ENCODE measurements at regions not wholly inside any gene's neighbourhood (a gene's known extent, or its start where the extent isn't known, plus 50 kb on each side); places are given as distances from the start of the nearest gene placed in this dataset.
"Not testable (repeated sequence)": the region's sequence is repeated elsewhere in the genome, so short reads cannot be mapped to it uniquely, and the experiment has no call there.

GRCh38 chr1:114253900-114254299 is 100.2 kb upstream of the SYT6 start:
- Histone ChIP-seq H3K36me3 (ENCODE audit: control insufficient read depth, insufficient read depth, low read length) (no peaks in the 10 kb centered on the region), H3K4me3 (ENCODE audit: low read depth, low read length) (no peak overlapping the region), H3K27me3 (ENCODE audit: control insufficient read depth, insufficient read depth, low read length) (no peaks in the 10 kb centered on the region)
- TF ChIP-seq, protein P1, sequence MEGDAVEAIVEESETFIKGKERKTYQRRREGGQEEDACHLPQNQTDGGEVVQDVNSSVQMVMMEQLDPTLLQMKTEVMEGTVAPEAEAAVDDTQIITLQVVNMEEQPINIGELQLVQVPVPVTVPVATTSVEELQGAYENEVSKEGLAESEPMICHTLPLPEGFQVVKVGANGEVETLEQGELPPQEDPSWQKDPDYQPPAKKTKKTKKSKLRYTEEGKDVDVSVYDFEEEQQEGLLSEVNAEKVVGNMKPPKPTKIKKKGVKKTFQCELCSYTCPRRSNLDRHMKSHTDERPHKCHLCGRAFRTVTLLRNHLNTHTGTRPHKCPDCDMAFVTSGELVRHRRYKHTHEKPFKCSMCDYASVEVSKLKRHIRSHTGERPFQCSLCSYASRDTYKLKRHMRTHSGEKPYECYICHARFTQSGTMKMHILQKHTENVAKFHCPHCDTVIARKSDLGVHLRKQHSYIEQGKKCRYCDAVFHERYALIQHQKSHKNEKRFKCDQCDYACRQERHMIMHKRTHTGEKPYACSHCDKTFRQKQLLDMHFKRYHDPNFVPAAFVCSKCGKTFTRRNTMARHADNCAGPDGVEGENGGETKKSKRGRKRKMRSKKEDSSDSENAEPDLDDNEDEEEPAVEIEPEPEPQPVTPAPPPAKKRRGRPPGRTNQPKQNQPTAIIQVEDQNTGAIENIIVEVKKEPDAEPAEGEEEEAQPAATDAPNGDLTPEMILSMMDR (IDR thresholded peaks at IDR 0.05; ENCODE audit: insufficient read depth, low read length, poor library complexity, severe bottlenecking): no peak
- no peak for DNase-seq (ENCODE audit: low read depth)

GRCh38 chr1:114251573-114251939 is 97.9 kb upstream of the SYT6 start:
- H3K36me3 ChIP-seq (ENCODE audit: control insufficient read depth, insufficient read depth, low read length): no peaks in the 10 kb centered on the region
- H3K27me3 ChIP-seq (ENCODE audit: control insufficient read depth, insufficient read depth, low read length): no peaks in the 10 kb centered on the region
- H3K4me3 ChIP-seq (ENCODE audit: low read depth, low read length): no peak overlapping the region
- TF ChIP-seq, protein P1 (IDR thresholded peaks at IDR 0.05; ENCODE audit: insufficient read depth, low read length, poor library complexity, severe bottlenecking): no peak
- no peak for DNase-seq (ENCODE audit: low read depth)

GRCh38 chr1:114250683-114251572 is 97.3 kb upstream of the SYT6 start:
- no peak overlapping the region for H3K4me3 ChIP-seq (ENCODE audit: low read depth, low read length)
- no peaks in the 10 kb centered on the region for H3K27me3 ChIP-seq (ENCODE audit: control insufficient read depth, insufficient read depth, low read length)
- H3K36me3 ChIP-seq (ENCODE audit: control insufficient read depth, insufficient read depth, low read length): no peaks in the 10 kb centered on the region
- TF ChIP-seq, protein P1 (IDR thresholded peaks at IDR 0.05; ENCODE audit: insufficient read depth, low read length, poor library complexity, severe bottlenecking): no peak
- no peak for DNase-seq (ENCODE audit: low read depth)

DNA sequence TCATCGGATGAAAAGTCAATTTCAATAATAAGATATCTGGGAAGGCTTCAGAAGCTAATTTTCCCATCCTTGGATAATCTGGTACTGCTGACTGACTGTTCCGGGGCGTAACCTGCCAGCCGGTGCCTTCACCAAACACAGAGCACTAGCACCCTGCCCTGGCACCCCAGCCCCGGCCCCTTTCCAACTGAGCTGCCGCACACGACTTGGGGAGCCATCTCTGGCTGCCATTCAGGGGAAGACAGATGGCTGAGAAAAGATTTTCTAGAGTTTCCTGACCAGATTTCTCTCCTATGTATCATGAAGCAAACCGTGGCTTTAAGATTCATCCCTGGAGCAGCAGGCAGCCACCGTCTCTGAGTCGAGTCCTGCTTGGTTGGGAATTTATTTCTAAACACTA is 96.0 kb upstream of the SYT6 start:
- no peaks in the 10 kb centered on the region for H3K27me3 ChIP-seq (ENCODE audit: control insufficient read depth, insufficient read depth, low read length)
- DNase-seq (ENCODE audit: low read depth): no peak

GRCh38 chr1:114248162-114248561 is 94.5 kb upstream of the SYT6 start:
- Histone ChIP-seq H3K4me3 (ENCODE audit: low read depth, low read length) (no peak overlapping the region), H3K27me3 (ENCODE audit: control insufficient read depth, insufficient read depth, low read length) (no peaks in the 10 kb centered on the region), H3K36me3 (ENCODE audit: control insufficient read depth, insufficient read depth, low read length) (no peaks in the 10 kb centered on the region)
- TF ChIP-seq, protein P1 (IDR thresholded peaks at IDR 0.05; ENCODE audit: insufficient read depth, low read length, poor library complexity, severe bottlenecking): no peak
- DNase-seq (ENCODE audit: low read depth): no peak

More for the DNA sequence above, 96.0 kb upstream of the SYT6 start:
- Histone ChIP-seq H3K4me3 (ENCODE audit: low read depth, low read length) (no peak overlapping the region), H3K36me3 (ENCODE audit: control insufficient read depth, insufficient read depth, low read length) (no peaks in the 10 kb centered on the region)
- TF ChIP-seq, protein P1 (IDR thresholded peaks at IDR 0.05; ENCODE audit: insufficient read depth, low read length, poor library complexity, severe bottlenecking): no peak

GRCh38 chr1:114242531-114243210 is 89.0 kb upstream of the SYT6 start:
- not testable (repeated sequence) for H3K36me3 ChIP-seq (ENCODE audit: control insufficient read depth, insufficient read depth, low read length); H3K27me3 ChIP-seq (ENCODE audit: control insufficient read depth, insufficient read depth, low read length); DNase-seq (ENCODE audit: low read depth); H3K4me3 ChIP-seq (ENCODE audit: low read depth, low read length)
